Nephron progenitor cell (in vitro differentiated cells): ENCODE measurements at regions not wholly inside any gene's neighbourhood (a gene's known extent, or its start where the extent isn't known, plus 50 kb on each side); places are given as distances from the start of the nearest gene placed in this dataset.
A peak's percentile ranks its signal among the peaks of the same experiment; 100 is the strongest.
"Not testable (repeated sequence)": the region's sequence is repeated elsewhere in the genome, so short reads cannot be mapped to it uniquely, and the experiment has no call there.

Experiments used
- DNase-seq: peaks from one replicate; pipeline ENCODE4 v3.0.0; 2021
- H3K27ac Mint-ChIP-seq: 2 replicates; pipeline ENCODE4 v1.8.0; 2021; ENCODE audit warnings: mild to moderate bottlenecking, moderate library complexity, mixed read lengths
- H3K27me3 Mint-ChIP-seq: 2 replicates; pipeline ENCODE4 v1.8.0; 2021; ENCODE audit warnings: mild to moderate bottlenecking, low read depth, mixed read lengths; ENCODE audit not compliant: poor library complexity
- H3K36me3 Mint-ChIP-seq: 2 replicates; pipeline ENCODE4 v1.8.0; 2021; ENCODE audit warnings: low read depth, mixed read lengths
- H3K4me1 Mint-ChIP-seq: 2 replicates; pipeline ENCODE4 v1.8.0; 2021; ENCODE audit warnings: mixed read lengths
- H3K4me3 Mint-ChIP-seq: 2 replicates; pipeline ENCODE4 v1.8.0; 2021; ENCODE audit warnings: mild to moderate bottlenecking, moderate library complexity, mixed read lengths
- H3K9me3 Mint-ChIP-seq: 2 replicates; pipeline ENCODE4 v1.8.0; 2021; ENCODE audit warnings: mild to moderate bottlenecking, moderate library complexity, mixed read lengths
- TF ChIP-seq, protein P1 (sequence below): fragments of 200-600 bp; sonication (generic); IDR thresholded peaks from 2 replicates; pipeline ENCODE4 v1.5.0; 2021; ENCODE audit warnings: antibody characterized with exemption

DNA sequence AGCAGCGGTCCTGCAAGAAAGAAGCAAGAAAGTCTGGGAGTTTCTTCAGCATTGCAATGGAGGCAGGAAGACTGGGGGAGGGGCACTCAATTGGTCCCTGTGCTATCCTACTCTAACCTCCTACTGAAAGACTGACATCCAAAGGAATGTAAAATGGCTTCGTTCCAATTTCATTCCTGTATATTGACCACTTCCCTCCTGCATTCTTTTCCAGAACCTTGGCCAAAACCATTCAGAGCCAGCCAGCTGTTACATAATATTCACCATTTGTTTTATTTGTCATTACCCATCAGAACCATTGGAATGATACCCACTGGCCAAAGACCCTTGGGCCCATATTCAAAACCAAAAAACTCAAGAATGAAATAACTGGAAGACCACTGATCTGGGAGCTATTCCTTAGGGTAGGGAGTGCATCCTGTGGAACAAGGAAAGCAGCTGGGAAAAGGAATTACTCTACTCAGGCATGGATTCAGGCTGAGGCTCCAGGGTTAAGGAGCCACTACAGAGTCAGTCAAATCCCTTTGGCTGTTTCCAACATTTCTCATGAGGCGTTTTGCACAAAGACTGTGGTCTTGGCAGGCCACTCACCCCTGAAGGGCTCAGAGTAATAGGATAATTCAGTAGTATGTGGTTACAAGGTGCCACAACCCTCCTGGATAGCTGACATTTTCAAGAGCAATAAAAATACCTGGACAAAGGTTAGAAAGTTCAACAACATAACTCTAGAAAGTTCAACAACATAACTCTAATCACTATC, 148.7 kb upstream of the SLC1A3 start:
- H3K9me3 Mint-ChIP-seq: no peaks in the 10 kb centered on the region
- peaks cover 6% of the 10 kb centered on the region for H3K27me3 Mint-ChIP-seq
- TF ChIP-seq, protein P1, sequence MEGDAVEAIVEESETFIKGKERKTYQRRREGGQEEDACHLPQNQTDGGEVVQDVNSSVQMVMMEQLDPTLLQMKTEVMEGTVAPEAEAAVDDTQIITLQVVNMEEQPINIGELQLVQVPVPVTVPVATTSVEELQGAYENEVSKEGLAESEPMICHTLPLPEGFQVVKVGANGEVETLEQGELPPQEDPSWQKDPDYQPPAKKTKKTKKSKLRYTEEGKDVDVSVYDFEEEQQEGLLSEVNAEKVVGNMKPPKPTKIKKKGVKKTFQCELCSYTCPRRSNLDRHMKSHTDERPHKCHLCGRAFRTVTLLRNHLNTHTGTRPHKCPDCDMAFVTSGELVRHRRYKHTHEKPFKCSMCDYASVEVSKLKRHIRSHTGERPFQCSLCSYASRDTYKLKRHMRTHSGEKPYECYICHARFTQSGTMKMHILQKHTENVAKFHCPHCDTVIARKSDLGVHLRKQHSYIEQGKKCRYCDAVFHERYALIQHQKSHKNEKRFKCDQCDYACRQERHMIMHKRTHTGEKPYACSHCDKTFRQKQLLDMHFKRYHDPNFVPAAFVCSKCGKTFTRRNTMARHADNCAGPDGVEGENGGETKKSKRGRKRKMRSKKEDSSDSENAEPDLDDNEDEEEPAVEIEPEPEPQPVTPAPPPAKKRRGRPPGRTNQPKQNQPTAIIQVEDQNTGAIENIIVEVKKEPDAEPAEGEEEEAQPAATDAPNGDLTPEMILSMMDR: no peak
- no peak for DNase-seq
- H3K27ac Mint-ChIP-seq: no peak overlapping the region
- H3K4me1 Mint-ChIP-seq: no peaks in the 10 kb centered on the region
- no peaks in the 10 kb centered on the region for H3K36me3 Mint-ChIP-seq
- H3K4me3 Mint-ChIP-seq: no peak overlapping the region

DNA sequence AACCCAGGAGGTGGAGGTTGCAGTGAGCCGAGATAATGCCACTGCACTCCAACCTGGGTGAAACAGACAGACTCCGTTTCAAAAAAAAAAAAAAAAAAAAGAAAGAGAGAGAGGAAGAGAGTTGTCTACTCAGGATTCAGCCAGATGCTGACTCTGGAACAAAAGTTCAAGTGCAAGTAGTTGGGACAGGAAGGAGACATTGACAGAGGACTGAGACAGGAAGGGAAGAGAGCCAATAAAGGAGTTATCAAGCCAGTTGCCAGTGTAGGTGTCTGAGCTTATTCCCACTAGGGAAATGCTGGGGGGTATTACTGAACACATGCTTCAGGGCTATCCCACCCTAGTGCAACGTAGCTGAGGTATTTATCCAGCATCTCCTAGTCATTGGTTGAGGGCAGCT, 147.7 kb upstream of the SLC1A3 start:
- Mint-ChIP-seq H3K27me3 (peaks cover 6% of the 10 kb centered on the region), H3K27ac (no peak overlapping the region), H3K36me3 (no peaks in the 10 kb centered on the region), H3K4me3 (no peak overlapping the region), H3K4me1 (no peaks in the 10 kb centered on the region), H3K9me3 (no peaks in the 10 kb centered on the region)
- TF ChIP-seq, protein P1: no peak
- no peak for DNase-seq

DNA sequence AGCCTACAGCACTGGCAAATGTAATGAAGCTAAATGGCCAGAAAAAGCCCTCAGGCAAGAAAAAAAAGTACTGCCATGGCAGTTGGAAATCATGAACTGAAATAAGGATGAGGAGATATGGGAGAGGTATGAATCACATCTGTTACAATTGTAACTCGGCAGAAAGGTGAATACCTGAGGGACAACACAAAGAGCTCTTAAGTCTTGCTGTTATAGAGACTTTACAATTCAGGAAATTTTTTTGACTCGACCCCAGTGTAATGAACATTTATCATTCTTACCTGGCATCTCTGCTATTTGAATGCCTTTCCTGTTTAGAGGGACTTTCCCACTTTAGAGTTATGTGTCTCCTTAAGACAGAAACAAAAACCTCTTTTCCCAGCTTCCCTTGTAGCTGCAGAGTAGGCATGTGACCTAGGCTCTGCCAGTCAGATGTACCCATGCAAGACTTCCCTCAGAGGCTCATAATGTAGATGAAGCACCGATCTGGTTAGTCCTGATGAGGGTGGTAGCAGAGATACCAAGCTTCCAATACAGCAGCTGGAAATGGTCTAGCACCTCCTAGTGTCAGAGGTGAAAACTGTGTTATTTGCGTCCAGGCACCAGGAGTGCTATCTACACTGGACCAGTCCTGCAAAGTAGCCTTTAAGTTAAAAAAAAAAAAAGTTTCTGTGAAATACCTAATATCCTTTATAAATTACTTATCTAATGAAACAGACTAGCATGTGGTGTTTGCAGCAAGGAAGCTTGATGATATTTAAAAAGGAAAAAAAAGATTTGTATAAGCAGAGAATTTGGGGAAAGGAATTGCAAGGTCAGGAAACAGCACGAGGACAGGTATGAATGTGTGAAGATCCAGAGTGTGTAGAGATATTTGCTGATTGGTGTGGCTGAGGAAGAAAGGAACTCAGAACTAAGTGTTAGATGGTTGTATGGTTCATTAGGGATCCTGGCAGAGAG, 146.9 kb upstream of the SLC1A3 start:
- Mint-ChIP-seq H3K4me1 (no peaks in the 10 kb centered on the region), H3K9me3 (no peaks in the 10 kb centered on the region), H3K27ac (no peak overlapping the region), H3K27me3 (peaks cover 5% of the 10 kb centered on the region), H3K36me3 (no peaks in the 10 kb centered on the region), H3K4me3 (no peak overlapping the region)
- DNase-seq: no peak
- TF ChIP-seq, protein P1: peak; percentile 18

DNA sequence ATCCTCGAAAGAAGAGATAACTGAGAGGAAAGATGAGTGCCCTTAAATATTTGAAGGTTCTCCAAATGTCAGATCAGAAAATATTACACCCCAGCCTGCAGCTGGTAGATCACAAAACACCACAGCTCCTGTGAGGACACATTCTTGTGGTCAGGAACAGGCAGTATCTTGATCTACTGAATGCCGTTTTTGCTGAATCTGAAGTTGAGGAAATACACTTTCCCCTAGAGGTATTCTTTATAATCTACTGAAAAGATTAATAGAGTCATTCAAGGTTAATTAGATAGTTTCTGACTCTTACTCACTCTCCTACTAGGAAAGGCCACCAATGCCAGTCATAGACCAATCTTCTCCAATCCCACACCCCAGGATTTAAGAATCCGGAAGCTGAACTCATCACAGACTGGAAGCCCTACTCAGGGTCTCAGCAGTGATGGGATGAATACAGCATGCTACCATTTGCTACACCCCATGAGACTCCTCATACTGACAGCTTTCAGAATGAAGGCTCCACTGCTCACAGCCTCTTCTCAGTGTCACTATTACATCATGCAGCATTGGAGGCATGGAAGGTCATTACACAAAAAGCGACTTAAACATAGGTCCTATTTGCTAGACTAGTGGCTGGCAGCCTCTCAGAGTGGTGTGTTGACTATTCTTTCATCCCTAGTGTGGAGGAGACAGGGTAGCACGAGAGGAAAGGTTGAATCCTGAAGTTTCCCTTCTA, 143.9 kb upstream of the SLC1A3 start:
- DNase-seq: no peak
- no peak overlapping the region for H3K4me3 Mint-ChIP-seq
- peaks cover 10% of the 10 kb centered on the region for H3K27me3 Mint-ChIP-seq
- peaks cover 4% of the 10 kb centered on the region for H3K9me3 Mint-ChIP-seq
- no peaks in the 10 kb centered on the region for H3K36me3 Mint-ChIP-seq
- H3K4me1 Mint-ChIP-seq: no peaks in the 10 kb centered on the region
- no peak overlapping the region for H3K27ac Mint-ChIP-seq
- TF ChIP-seq, protein P1: no peak

DNA sequence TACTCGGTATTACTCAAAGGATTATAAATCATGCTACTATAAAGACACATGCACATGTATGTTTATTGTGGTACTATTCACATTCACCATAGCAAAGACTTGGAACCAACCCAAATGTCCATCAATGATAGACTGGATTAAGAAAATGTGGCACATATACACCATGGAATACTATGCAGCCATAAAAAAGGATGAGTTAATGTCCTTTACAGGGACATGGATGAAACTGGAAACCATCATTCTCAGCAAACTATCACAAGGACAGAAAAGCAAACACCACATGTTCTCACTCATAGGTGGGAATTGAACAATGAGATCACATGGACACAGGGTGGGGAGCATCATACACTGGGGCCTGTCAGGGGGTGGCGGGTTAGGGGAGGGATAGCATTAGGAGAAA, 130.5 kb upstream of the SLC1A3 start:
- peaks cover 22% of the 10 kb centered on the region for H3K9me3 Mint-ChIP-seq
- H3K36me3 Mint-ChIP-seq, H3K27me3 Mint-ChIP-seq, H3K4me1 Mint-ChIP-seq, H3K4me3 Mint-ChIP-seq, DNase-seq, H3K27ac Mint-ChIP-seq: not testable (repeated sequence)
